Spinal cord (tissue), 9 donors: ENCODE measurements at regions not wholly inside any gene's neighbourhood (a gene's known extent, or its start where the extent isn't known, plus 50 kb on each side); places are given as distances from the start of the nearest gene placed in this dataset.

Experiments
- DNase-seq, 6 donors: peaks; one replicate each; pipeline versions ENCODE4 v3.0.0 to v3.0.0-alpha.2; 2013 to 2015; ENCODE audit warnings: low spot score in 6 of 6, low read depth in 4 of 6
- H3K27ac ChIP-seq: one replicate; pipeline ENCODE4 v1.5.1; 2013; ENCODE audit warnings: low read depth, low read length, control low read depth
- H3K27me3 ChIP-seq: one replicate; pipeline ENCODE4 v1.6.1; 2013; ENCODE audit warnings: low read length; ENCODE audit not compliant: control insufficient read depth, insufficient read depth
- H3K36me3 ChIP-seq: one replicate; pipeline ENCODE4 v1.6.1; 2013; ENCODE audit warnings: low read length; ENCODE audit not compliant: control insufficient read depth, insufficient read depth
- H3K4me1 ChIP-seq: one replicate; pipeline ENCODE4 v1.6.1; 2013; ENCODE audit warnings: low read length; ENCODE audit not compliant: control insufficient read depth, insufficient read depth
- H3K4me3 ChIP-seq: one replicate; pipeline ENCODE4 v1.5.1; 2013; ENCODE audit warnings: low read depth, low read length, control low read depth
- H3K9me3 ChIP-seq: one replicate; pipeline ENCODE4 v1.6.1; 2013; ENCODE audit warnings: low read length; ENCODE audit not compliant: control insufficient read depth, insufficient read depth
- WGBS: methylation state at CpG from one replicate; pipeline ENCODE4 v1.1.5; 2013; ENCODE audit warnings: missing lambda C conversion rate; ENCODE audit not compliant: insufficient coverage; 5-methylcytosine and 5-hydroxymethylcytosine counted together
- donor health status: healthy.

DNA sequence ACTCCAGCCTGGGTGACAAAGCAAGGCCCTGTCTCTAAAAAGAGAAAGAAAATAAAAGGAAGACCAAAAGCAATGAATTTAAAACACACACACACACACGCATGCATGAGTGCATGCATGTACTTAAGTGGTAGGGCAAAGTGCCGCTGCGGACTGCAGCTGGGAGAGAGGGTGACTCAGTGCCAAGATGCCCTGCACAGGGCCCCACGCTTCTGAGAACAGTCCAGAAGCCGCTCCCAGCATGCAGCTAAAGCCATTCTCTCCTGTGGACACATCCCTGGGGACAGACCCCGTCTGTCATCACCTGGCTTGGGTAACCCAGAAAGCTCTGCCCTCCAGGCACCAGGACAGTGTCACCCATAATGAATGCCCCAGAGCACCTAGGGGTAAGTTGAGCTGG, 61.0 kb upstream of the MYL10 start:
- H3K36me3 ChIP-seq, result no peaks in the 10 kb centered on the region
- H3K9me3 ChIP-seq, result no peaks in the 10 kb centered on the region
- peak in 1 of 6 donors; percentile 28 for DNase-seq
- H3K27me3 ChIP-seq, result no peaks in the 10 kb centered on the region
- 55% methylated on average over 5 of the region's 6 CpGs for WGBS
- H3K4me3 ChIP-seq, result no peak overlapping the region
- peaks cover 21% of the 10 kb centered on the region for H3K4me1 ChIP-seq
- no peak overlapping the region for H3K27ac ChIP-seq

DNA sequence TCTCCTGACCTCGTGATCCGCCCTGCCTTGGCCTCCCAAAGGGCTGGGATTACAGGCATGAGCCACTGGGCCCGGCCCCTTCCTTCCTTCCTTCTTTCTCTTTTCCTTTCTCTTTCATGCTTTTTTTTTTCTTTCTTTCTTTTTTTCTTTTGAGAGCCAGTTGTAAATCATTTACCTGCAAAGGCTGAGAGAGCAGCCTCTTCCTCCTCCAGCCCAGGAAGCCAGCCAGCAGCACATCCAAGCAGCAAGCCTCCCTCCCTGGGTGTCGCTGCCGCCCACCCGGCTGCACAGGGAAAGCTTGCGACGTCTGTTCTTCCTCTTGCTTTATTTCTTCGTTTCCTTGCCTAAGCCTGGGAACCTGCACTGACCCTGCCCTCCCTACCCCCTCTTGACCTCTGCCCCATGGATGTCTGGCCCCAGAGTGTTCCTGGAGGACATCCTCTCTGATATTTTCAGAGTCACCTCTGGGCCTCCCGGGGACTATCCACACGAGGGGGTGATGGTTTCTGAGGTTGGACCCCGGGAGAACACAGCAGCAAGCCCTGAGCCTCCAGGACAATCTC, 62.8 kb upstream of the MYL10 start:
- Histone ChIP-seq H3K36me3 (no peaks in the 10 kb centered on the region), H3K9me3 (no peaks in the 10 kb centered on the region), H3K27me3 (no peaks in the 10 kb centered on the region), H3K27ac (no peak overlapping the region), H3K4me1 (peaks cover 21% of the 10 kb centered on the region), H3K4me3 (no peak overlapping the region)
- DNase-seq, result no peak
- WGBS, result 43% methylated on average over 8 of the region's 12 CpGs

DNA sequence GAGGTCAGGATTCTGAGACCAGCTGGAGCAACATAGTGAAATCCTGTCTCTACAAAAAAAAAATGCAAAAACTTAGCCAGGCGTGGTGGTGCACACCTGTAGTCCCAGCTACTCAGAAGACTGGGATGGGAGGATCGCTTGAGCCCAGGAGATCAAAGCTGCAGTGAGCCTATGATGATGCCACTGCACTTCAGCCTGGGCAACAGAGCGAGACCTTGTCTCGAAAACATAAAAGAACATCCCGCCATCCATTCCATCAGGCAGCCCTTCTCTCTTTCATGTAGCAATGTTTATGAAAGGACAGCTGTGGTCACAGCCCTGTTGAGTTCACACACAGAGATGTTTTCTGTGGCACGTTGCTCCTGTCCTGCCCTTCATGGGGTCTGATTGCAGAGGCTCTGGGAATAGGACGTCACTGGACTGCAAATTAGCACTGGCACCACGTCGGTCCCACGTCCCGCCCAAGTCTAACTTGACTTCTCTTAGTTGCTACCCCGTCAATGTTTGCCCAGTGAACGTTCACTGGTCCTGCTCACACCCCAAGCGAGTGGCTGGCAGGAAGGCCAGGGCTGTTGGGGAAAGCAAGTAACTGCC, 64.5 kb upstream of the MYL10 start:
- peak in 1 of 6 donors; percentile 25 for DNase-seq
- no peak overlapping the region for H3K4me3 ChIP-seq
- peak overlapping the region; percentile 47 for H3K27ac ChIP-seq
- H3K4me1 ChIP-seq, result peaks cover 15% of the 10 kb centered on the region
- H3K27me3 ChIP-seq, result no peaks in the 10 kb centered on the region
- no peaks in the 10 kb centered on the region for H3K9me3 ChIP-seq
- WGBS, result 62% methylated on average over 14 of the region's 14 CpGs
- H3K36me3 ChIP-seq, result no peaks in the 10 kb centered on the region

DNA sequence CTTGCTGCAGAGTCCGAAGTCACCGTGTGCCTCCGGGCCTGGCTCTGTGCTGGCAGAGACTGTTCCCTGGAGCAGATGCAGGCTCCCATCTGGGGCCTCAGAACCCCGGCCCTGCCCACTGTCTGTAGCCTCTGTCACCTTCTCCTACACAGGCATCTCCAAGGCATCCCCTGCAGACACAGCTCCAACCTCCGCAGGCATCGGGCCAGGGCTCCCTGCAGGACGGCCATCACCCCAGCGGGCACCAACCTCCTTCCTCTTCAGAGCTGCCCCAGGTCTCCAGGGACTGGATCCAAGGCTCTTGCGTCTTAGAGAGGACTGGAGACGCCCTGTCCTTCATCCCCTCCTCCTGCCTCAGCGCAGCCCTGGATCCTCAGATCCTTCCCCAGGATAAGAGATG, 69.9 kb upstream of the MYL10 start:
- no peak overlapping the region for H3K4me3 ChIP-seq
- no peak overlapping the region for H3K27ac ChIP-seq
- 70% methylated on average over 8 of the region's 11 CpGs for WGBS
- peaks cover 9% of the 10 kb centered on the region for H3K4me1 ChIP-seq
- DNase-seq, result no peak
- no peaks in the 10 kb centered on the region for H3K9me3 ChIP-seq
- H3K36me3 ChIP-seq, result no peaks in the 10 kb centered on the region
- peaks cover 5% of the 10 kb centered on the region for H3K27me3 ChIP-seq

DNA sequence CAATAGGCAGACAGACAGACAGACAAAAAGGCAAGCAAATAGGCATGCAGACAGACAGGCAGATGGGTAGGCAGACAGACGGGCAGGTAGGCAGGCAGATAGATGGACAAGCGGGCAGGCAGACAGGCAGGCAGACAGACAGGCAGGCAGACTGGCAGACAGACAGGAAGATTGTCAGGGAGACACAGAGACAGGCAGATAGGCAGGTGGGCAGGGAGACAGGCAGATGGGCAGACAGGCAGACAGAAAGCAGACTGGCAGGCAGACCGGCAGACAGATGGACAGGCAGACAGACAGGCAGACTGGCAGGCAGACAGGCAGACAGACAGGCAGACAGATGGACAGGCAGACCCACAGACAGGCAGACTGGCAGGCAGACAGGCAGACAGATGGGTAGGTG, 70.3 kb upstream of the MYL10 start:
- no peaks in the 10 kb centered on the region for H3K9me3 ChIP-seq
- no peak overlapping the region for H3K27ac ChIP-seq
- WGBS, result 79% methylated on average over 3 of the region's 3 CpGs
- no peak for DNase-seq
- H3K4me1 ChIP-seq, result peaks cover 9% of the 10 kb centered on the region
- no peak overlapping the region for H3K4me3 ChIP-seq
- no peaks in the 10 kb centered on the region for H3K36me3 ChIP-seq
- peaks cover 5% of the 10 kb centered on the region for H3K27me3 ChIP-seq

DNA sequence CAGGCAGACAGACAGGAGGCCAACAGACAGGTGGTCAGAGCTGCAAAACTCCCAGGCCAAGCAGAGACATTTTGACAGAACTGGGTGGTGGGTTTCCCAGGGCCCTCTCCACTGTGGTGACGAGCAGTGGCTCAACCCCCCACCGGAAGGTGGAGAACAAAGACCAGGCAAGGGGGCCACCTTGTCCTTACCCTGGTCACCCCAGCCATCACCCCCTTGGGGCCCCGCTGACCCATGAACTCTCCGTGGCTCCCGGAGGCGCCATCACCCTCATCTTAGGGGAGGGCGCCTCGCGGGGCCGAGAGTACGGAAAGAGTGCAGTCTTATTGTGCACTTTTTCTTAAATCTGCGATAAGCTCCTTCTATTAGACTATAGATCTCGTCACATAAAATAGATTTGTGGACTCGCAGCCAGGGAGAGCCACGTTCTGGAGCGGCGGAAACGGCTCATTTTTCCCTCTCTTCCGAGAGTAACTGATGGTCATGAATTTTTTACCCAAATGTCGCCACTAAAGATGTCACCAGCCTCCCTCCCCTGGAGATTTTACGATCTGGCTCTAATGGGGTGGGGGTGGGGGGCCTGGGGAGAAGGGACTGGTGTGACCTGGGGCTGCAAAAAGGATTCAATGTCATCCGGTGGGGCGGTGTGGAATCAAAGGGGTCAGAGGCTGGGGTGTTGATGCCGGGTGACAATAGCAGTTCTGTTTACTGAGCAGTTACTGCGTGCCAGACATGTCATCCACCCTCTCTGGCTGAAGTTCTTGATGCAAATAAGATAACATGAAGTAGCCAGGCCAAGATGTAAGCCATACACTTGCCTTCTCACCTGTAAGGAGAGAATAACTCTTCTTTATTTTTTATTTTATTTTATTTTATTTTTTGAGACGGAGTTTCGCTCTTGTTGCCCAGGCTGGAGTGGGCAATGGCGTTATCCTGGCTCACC, 71.1 kb upstream of the MYL10 start:
- H3K9me3 ChIP-seq, result no peaks in the 10 kb centered on the region
- peaks cover 5% of the 10 kb centered on the region for H3K27me3 ChIP-seq
- H3K36me3 ChIP-seq, result no peaks in the 10 kb centered on the region
- WGBS, result 32% methylated on average over 23 of the region's 28 CpGs
- DNase-seq, result peak in 1 of 6 donors; percentile 75
- no peak overlapping the region for H3K4me3 ChIP-seq
- peaks cover 9% of the 10 kb centered on the region for H3K4me1 ChIP-seq
- H3K27ac ChIP-seq, result no peak overlapping the region

DNA sequence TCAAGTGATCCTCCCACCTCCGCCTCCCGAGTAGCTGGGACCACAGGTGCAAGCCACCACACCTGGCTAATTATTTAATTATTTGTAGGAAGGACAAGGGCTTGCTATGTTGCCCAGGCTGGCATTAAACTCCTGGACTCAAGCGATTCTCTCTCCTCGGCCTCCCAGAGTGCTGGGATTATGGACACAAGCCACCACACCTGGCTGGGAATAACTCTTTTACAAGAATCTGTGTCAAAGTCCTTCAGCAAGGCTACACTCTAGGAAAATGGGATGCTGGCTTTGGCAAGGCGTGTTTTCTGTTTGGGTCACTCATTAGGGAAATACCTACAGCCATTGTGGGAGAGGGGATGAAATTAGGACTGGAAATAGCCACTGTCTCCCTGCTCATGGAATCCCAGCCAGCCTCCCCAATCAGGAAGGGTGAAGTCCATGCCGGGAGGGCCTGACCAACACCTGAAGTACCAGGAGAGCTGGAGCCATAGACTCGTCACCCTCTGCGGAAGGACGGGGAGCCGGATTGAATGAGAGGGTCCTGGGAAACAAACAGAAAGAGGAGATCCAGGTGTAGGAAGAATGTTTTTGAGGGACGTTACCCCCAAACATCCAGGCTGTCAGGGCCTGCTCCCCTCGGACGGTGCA, 72.2 kb upstream of the MYL10 start:
- H3K27ac ChIP-seq, result no peak overlapping the region
- DNase-seq, result no peak
- no peak overlapping the region for H3K4me3 ChIP-seq
- no peaks in the 10 kb centered on the region for H3K36me3 ChIP-seq
- peaks cover 9% of the 10 kb centered on the region for H3K4me1 ChIP-seq
- no peaks in the 10 kb centered on the region for H3K9me3 ChIP-seq
- H3K27me3 ChIP-seq, result peaks cover 5% of the 10 kb centered on the region
- 98% methylated on average over 7 of the region's 13 CpGs for WGBS

DNA sequence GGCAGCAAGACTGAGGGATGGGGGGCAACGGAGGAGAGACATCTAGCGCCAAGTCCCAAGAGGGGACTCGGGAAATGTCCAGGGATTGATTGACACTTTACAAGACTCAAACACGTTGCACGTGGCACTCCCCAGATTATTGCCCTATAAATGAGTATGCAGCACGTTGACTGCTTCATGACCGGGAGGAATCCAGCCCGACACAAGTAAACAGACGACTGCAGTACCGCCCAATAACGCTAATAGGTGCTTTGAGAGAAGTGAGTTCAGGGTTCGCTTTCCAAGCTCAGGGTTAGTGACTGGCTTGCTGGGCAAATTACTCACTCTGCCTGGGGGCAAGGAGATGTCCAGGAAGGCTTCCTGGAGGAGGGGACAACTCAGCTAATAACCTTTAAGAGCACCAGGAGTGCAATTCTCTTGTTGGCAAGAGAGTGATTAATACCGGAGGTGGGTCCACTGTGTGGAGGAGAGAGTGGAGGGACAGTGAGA, 73.3 kb upstream of the MYL10 start:
- 41% methylated on average over 12 of the region's 13 CpGs for WGBS

DNA sequence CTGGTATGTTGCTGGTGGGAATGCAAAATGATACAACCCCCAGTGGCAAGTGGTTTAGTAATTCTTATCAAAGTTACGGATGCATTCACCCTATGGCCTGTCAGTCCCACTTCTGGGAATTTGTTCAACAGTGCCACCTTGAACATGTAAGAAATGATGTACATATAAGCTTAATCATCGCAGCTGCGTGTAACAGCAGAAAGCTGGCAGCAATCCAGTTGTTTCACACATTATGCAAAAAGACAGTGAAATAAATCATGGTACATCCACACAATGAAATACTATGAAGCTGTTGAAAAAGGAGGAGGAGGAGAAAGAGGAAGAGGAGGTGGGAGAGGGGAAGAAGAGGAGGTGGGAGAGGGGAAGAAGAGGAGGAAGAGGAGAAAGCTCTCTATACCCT, 76.2 kb upstream of the MYL10 start:
- Histone ChIP-seq H3K4me3 (no peak overlapping the region), H3K36me3 (no peaks in the 10 kb centered on the region), H3K9me3 (no peaks in the 10 kb centered on the region), H3K27ac (no peak overlapping the region), H3K4me1 (no peaks in the 10 kb centered on the region), H3K27me3 (peaks cover 5% of the 10 kb centered on the region)
- DNase-seq, result peak in 1 of 6 donors; percentile 33
- WGBS, result no CpG with 5 or more reads among the region's 3 CpGs

More for the DNA sequence above, 73.3 kb upstream of the MYL10 start:
- DNase-seq, result no peak
- Histone ChIP-seq H3K9me3 (no peaks in the 10 kb centered on the region), H3K4me3 (no peak overlapping the region), H3K27ac (no peak overlapping the region), H3K4me1 (peaks cover 9% of the 10 kb centered on the region), H3K36me3 (no peaks in the 10 kb centered on the region), H3K27me3 (peaks cover 8% of the 10 kb centered on the region)
